Sigmoid colon (tissue), 6 donors: ENCODE measurements at regions not wholly inside any gene's neighbourhood (a gene's known extent, or its start where the extent isn't known, plus 50 kb on each side); places are given as distances from the start of the nearest gene placed in this dataset.

Source experiments
- DNase-seq: peaks from one replicate; pipeline ENCODE4 v3.0.0-alpha.2; 2019
- H3K27ac ChIP-seq, 4 donors: fragments of 200-600 bp; sonication (generic); one replicate each; pipeline ENCODE4 v1.5.1; 2016 to 2019; ENCODE audit warnings: mild to moderate bottlenecking in 1 of 4
- H3K27me3 ChIP-seq, 3 donors: fragments of 200-600 bp; sonication (generic); one replicate each; pipeline ENCODE4 v1.5.1; 2019; ENCODE audit warnings: mild to moderate bottlenecking in 1 of 3
- H3K36me3 ChIP-seq, 4 donors: fragments of 200-600 bp; sonication (generic); one replicate each; pipeline ENCODE4 v1.5.1; 2016 to 2019
- H3K4me1 ChIP-seq, 4 donors: fragments of 200-600 bp; sonication (generic); one replicate each; pipeline ENCODE4 v1.5.1; 2017 to 2019
- H3K4me3 ChIP-seq, 4 donors: fragments of 200-600 bp; sonication (generic); one replicate each; pipeline ENCODE4 v1.5.1; 2017 to 2019; ENCODE audit warnings: mild to moderate bottlenecking in 2 of 4, moderate library complexity in 1 of 4
- H3K9me3 ChIP-seq, 4 donors: fragments of 200-600 bp in 3 of 4; sonication (generic) in 3 of 4; one replicate each; pipeline versions ENCODE4 v1.5.1 to v1.6.1; 2013 to 2019
- CTCF ChIP-seq, 4 experiments: fragments of 450-650 bp in 3 of 4; fragments of 200-600 bp in 1 of 4; IDR thresholded peaks; one replicate each; pipeline ENCODE4 v1.5.1; 2016 to 2019; ENCODE audit warnings: antibody characterized with exemption in 4 of 4, mild to moderate bottlenecking in 3 of 4, moderate library complexity in 2 of 4
- EP300 ChIP-seq, 4 donors: sonication (generic); formaldehyde crosslinking; IDR thresholded peaks; one replicate each; pipeline ENCODE4 v1.6.1; 2017; ENCODE audit warnings: antibody characterized with exemption in 4 of 4
- POLR2A ChIP-seq, 2 donors: fragments of 450-650 bp; IDR thresholded peaks; one replicate each; pipeline ENCODE4 v1.6.1; 2016; ENCODE audit warnings: antibody characterized with exemption in 2 of 2, mild to moderate bottlenecking in 2 of 2, moderate library complexity in 2 of 2
- POLR2AphosphoS5 ChIP-seq, 4 donors: sonication (generic); formaldehyde crosslinking; IDR thresholded peaks; one replicate each; pipeline ENCODE4 v1.6.1; 2017; ENCODE audit warnings: antibody characterized with exemption in 4 of 4
- WGBS, 2 donors: extraction: QIAGEN DNeasy Blood & Tissue Kit; methylation state at CpG; one replicate each; pipeline ENCODE4 v1.1.7; 2013; 5-methylcytosine and 5-hydroxymethylcytosine counted together
- intact Hi-C: fragments of 100-400 bp; cut with DNase I; formaldehyde crosslinking; loops from one replicate; pipeline ENCODE4 v1.15.1; 2023
- donor health status: healthy with polysubstance abuse.
- donor health status: healthy.

DNA sequence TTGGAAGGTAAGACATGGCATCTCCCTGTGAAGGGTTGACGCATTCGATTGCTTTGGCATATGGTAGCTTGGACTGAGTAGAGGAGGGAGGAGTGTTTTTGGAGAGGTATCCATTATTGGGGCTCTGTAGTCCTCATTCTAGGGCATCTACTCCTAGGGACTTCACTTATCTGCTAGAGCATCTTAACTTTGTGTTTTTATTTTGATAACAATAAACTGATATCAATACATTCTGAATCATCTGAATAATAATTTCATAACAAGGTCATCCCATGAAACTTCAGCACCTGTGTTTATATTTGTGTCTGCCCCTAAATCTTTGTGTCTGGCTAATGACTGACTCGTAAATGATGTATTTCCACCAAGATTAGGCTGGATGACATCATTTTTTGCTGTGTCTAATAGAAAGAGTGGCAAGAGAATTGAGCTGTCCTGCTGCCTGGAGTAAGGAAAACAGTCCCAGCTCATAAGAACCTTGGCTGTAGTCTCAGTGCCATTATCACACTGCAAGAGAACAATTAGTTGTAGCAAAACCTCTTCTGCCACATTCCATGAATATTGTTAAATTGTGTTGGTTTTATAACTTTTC lies 288.5 kb downstream of the PRL start:
- peaks cover 0 to 8% (median 7%) of the 10 kb centered on the region in 4 donors for H3K4me1 ChIP-seq
- no peaks in the 10 kb centered on the region for H3K9me3 ChIP-seq
- no peak overlapping the region for H3K27ac ChIP-seq
- no peak for DNase-seq
- no peaks in the 10 kb centered on the region for H3K36me3 ChIP-seq
- no peaks in the 10 kb centered on the region for H3K27me3 ChIP-seq
- 90 to 91% methylated on average over 3 of the region's 3 CpGs for WGBS, 2 donors
- intact Hi-C loops = no loop called here
- TF ChIP-seq POLR2A (IDR thresholded peaks at IDR 0.05) (no peak), CTCF (IDR thresholded peaks at IDR 0.05) (no peak), EP300 (IDR thresholded peaks at IDR 0.05) (no peak), POLR2AphosphoS5 (IDR thresholded peaks at IDR 0.05) (no peak)
- no peak overlapping the region for H3K4me3 ChIP-seq

DNA sequence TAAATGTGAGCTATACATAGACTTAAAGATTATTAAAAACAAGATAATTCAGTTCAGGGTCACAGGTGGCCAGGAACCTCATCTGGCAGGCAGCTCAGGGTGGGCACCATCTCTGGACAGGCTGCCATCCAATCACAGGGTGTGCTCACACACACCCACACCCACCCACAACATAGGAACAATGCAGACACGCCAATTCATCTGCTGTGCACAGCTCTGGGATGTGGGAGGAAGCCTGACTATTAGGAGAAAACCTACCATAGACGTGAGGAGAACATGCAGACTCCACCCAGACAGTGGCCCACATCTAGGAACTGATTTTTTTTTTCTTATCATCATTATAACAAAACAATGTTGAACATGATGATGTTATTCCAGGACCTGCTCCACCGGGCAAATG lies 286.7 kb downstream of the PRL start:
- no peaks in the 10 kb centered on the region for H3K9me3 ChIP-seq
- no peak overlapping the region for H3K4me3 ChIP-seq
- no peaks in the 10 kb centered on the region for H3K36me3 ChIP-seq
- no peak overlapping the region for H3K27ac ChIP-seq
- intact Hi-C loops = no loop called here
- H3K4me1 ChIP-seq = no peaks in the 10 kb centered on the region
- DNase-seq = no peak
- WGBS, 2 donors = 75 to 76% methylated on average over 3 of the region's 3 CpGs
- no peaks in the 10 kb centered on the region for H3K27me3 ChIP-seq
- TF ChIP-seq CTCF (IDR thresholded peaks at IDR 0.05) = no peak
- no peak for TF ChIP-seq EP300 (IDR thresholded peaks at IDR 0.05)
- TF ChIP-seq POLR2A (IDR thresholded peaks at IDR 0.05) = no peak

- no peak for TF ChIP-seq CTCF (IDR thresholded peaks at IDR 0.05)
- TF ChIP-seq POLR2A (IDR thresholded peaks at IDR 0.05) = no peak
- TF ChIP-seq EP300 (IDR thresholded peaks at IDR 0.05) = no peak
- TF ChIP-seq POLR2AphosphoS5 (IDR thresholded peaks at IDR 0.05) = no peak
- Histone ChIP-seq H3K9me3 (no peaks in the 10 kb centered on the region), H3K4me1 (peaks cover 0 to 15% (median 5%) of the 10 kb centered on the region in 4 donors), H3K27me3 (no peaks in the 10 kb centered on the region), H3K27ac (no peak overlapping the region), H3K36me3 (no peaks in the 10 kb centered on the region), H3K4me3 (no peak overlapping the region)
- intact Hi-C loops = no loop called here
- 93 to 94% methylated on average over 7 of the region's 7 CpGs for WGBS, 2 donors
- no peak for DNase-seq
These were observed 281.6 kb downstream of the PRL start for GRCh38 chr6:22015216-22015615.

- Histone ChIP-seq H3K27ac (no peak overlapping the region), H3K4me1 (peaks cover 0 to 15% (median 5%) of the 10 kb centered on the region in 4 donors), H3K27me3 (no peaks in the 10 kb centered on the region), H3K36me3 (no peaks in the 10 kb centered on the region), H3K9me3 (no peaks in the 10 kb centered on the region), H3K4me3 (no peak overlapping the region)
- intact Hi-C loops = no loop called here
- 90% methylated on average over 5 of the region's 5 CpGs for WGBS, 2 donors
- no peak for DNase-seq
- TF ChIP-seq CTCF (IDR thresholded peaks at IDR 0.05) (no peak), POLR2AphosphoS5 (IDR thresholded peaks at IDR 0.05) (no peak), POLR2A (IDR thresholded peaks at IDR 0.05) (no peak), EP300 (IDR thresholded peaks at IDR 0.05) (no peak)
These were observed 280.9 kb downstream of the PRL start for GRCh38 chr6:22015944-22016343.

GRCh38 chr6:22017272-22017671 lies 279.6 kb downstream of the PRL start:
- H3K4me3 ChIP-seq = no peak overlapping the region
- TF ChIP-seq EP300 (IDR thresholded peaks at IDR 0.05) = no peak
- no peak for TF ChIP-seq POLR2A (IDR thresholded peaks at IDR 0.05)
- TF ChIP-seq POLR2AphosphoS5 (IDR thresholded peaks at IDR 0.05) = no peak
- no peak for TF ChIP-seq CTCF (IDR thresholded peaks at IDR 0.05)
- DNase-seq = no peak
- H3K27me3 ChIP-seq = no peaks in the 10 kb centered on the region
- no peak overlapping the region for H3K27ac ChIP-seq
- H3K9me3 ChIP-seq = no peaks in the 10 kb centered on the region
- peaks cover 0 to 15% (median 5%) of the 10 kb centered on the region in 4 donors for H3K4me1 ChIP-seq
- intact Hi-C loops = no loop called here
- WGBS, 2 donors = 8 to 47% methylated on average over 1 of the region's 1 CpG
- H3K36me3 ChIP-seq = peaks cover 0 to 9% (median 0%) of the 10 kb centered on the region in 4 donors
